ENCODE measurements at regions not wholly inside any gene's neighbourhood (a gene's known extent, or its start where the extent isn't known, plus 50 kb on each side); places are given as distances from the start of the nearest gene placed in this dataset.

GRCh38 chr6:114428341-114428740 lies 85.5 kb upstream of the HS3ST5 start:
- no peak for DNase-seq
- H3K9me3 Mint-ChIP-seq = no peaks in the 10 kb centered on the region
- no peak for TF ChIP-seq CTCF (IDR thresholded peaks at IDR 0.05)
- ChIA-PET POLR2A (no interaction called here), CTCF (no interaction called here)
- no peaks in the 10 kb centered on the region for H3K36me3 Mint-ChIP-seq (ENCODE audit: low read depth)
- H3K27ac Mint-ChIP-seq = no peak overlapping the region
- H3K27me3 Mint-ChIP-seq = no peaks in the 10 kb centered on the region
- ATAC-seq (ENCODE audit: low read depth) = no peak
- H3K4me1 Mint-ChIP-seq = no peaks in the 10 kb centered on the region
- H3K4me3 Mint-ChIP-seq = no peak overlapping the region
- intact Hi-C loops (cut with micrococcal nuclease) = no loop called here

- ATAC-seq (ENCODE audit: low read depth) = no peak
- no peak for TF ChIP-seq CTCF (IDR thresholded peaks at IDR 0.05)
- DNase-seq = no peak
- POLR2A ChIA-PET = no interaction called here
- no peaks in the 10 kb centered on the region for H3K27me3 Mint-ChIP-seq
- intact Hi-C loops (cut with micrococcal nuclease) = no loop called here
- CTCF ChIA-PET = no interaction called here
- H3K36me3 Mint-ChIP-seq (ENCODE audit: low read depth) = no peaks in the 10 kb centered on the region
- no peaks in the 10 kb centered on the region for H3K9me3 Mint-ChIP-seq
- no peak overlapping the region for H3K27ac Mint-ChIP-seq
- no peak overlapping the region for H3K4me3 Mint-ChIP-seq
- no peaks in the 10 kb centered on the region for H3K4me1 Mint-ChIP-seq
Measured at GRCh38 chr6:114421199-114421598, 78.4 kb upstream of the HS3ST5 start.

GRCh38 chr6:114419175-114419574 lies 76.4 kb upstream of the HS3ST5 start:
- POLR2A ChIA-PET = no interaction called here
- no peaks in the 10 kb centered on the region for H3K4me1 Mint-ChIP-seq
- no peaks in the 10 kb centered on the region for H3K36me3 Mint-ChIP-seq (ENCODE audit: low read depth)
- no peak for TF ChIP-seq CTCF (IDR thresholded peaks at IDR 0.05)
- DNase-seq = no peak
- no peaks in the 10 kb centered on the region for H3K9me3 Mint-ChIP-seq
- H3K4me3 Mint-ChIP-seq = no peak overlapping the region
- ATAC-seq (ENCODE audit: low read depth) = no peak
- no peak overlapping the region for H3K27ac Mint-ChIP-seq
- CTCF ChIA-PET = no interaction called here
- H3K27me3 Mint-ChIP-seq = no peaks in the 10 kb centered on the region
- intact Hi-C loops (cut with micrococcal nuclease) = no loop called here

- H3K36me3 Mint-ChIP-seq (ENCODE audit: low read depth) = no peaks in the 10 kb centered on the region
- no peaks in the 10 kb centered on the region for H3K27me3 Mint-ChIP-seq
- ChIA-PET CTCF (no interaction called here), POLR2A (no interaction called here)
- H3K4me3 Mint-ChIP-seq = no peak overlapping the region
- TF ChIP-seq CTCF (IDR thresholded peaks at IDR 0.05) = no peak
- ATAC-seq (ENCODE audit: low read depth) (no peak), DNase-seq (no peak)
- intact Hi-C loops (cut with micrococcal nuclease) = no loop called here
- no peaks in the 10 kb centered on the region for H3K9me3 Mint-ChIP-seq
- no peak overlapping the region for H3K27ac Mint-ChIP-seq
- no peaks in the 10 kb centered on the region for H3K4me1 Mint-ChIP-seq
Measured at GRCh38 chr6:114418304-114418972, 75.6 kb upstream of the HS3ST5 start.

GRCh38 chr6:114407426-114408035 lies 64.7 kb upstream of the HS3ST5 start:
- H3K27ac Mint-ChIP-seq = no peak overlapping the region
- H3K9me3 Mint-ChIP-seq = no peaks in the 10 kb centered on the region
- no peaks in the 10 kb centered on the region for H3K4me1 Mint-ChIP-seq
- H3K4me3 Mint-ChIP-seq = no peak overlapping the region
- ATAC-seq (ENCODE audit: low read depth) (no peak), DNase-seq (no peak)
- intact Hi-C loops (cut with micrococcal nuclease) = no loop called here
- CTCF ChIA-PET = no interaction called here
- POLR2A ChIA-PET = no interaction called here
- no peaks in the 10 kb centered on the region for H3K27me3 Mint-ChIP-seq
- H3K36me3 Mint-ChIP-seq (ENCODE audit: low read depth) = no peaks in the 10 kb centered on the region
- no peak for TF ChIP-seq CTCF (IDR thresholded peaks at IDR 0.05)
